Upper lobe of left lung (tissue), 4 donors: ENCODE measurements at regions not wholly inside any gene's neighbourhood (a gene's known extent, or its start where the extent isn't known, plus 50 kb on each side); places are given as distances from the start of the nearest gene placed in this dataset.

Source experiments
- EP300 ChIP-seq, 4 donors: sonication (generic); formaldehyde crosslinking; IDR thresholded peaks; one replicate each; pipeline ENCODE4 v1.5.1; 2017; ENCODE audit warnings: antibody characterized with exemption in 4 of 4, control low read depth in 2 of 4
- POLR2A ChIP-seq, 4 donors: fragments of 450-650 bp; IDR thresholded peaks; one replicate each; pipeline ENCODE4 v1.5.1; 2016 to 2017; ENCODE audit warnings: antibody characterized with exemption in 4 of 4, mild to moderate bottlenecking in 2 of 4

DNA sequence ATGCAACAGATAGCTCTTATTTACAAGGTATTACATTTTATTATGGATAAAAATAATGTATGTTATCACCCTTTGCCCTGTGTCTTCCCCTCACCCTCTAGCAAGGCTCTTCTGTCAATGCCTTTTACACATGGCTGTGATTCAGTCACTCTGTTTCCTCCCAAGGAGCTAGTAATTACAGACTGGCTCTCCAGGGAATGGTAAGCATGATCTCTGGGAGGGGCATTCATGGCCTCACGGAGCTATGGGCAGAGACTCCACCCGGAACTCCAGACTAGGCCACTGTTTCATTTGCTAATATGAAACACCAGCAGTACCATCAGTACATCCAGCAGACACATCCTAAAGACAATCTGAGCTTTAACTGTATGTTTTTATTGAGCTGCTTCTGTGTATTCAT is 410.9 kb upstream of the CYRIA start:
- TF ChIP-seq POLR2A (IDR thresholded peaks at IDR 0.05) (no peak), EP300 (IDR thresholded peaks at IDR 0.05) (no peak)
